ENCODE measurements at regions not wholly inside any gene's neighbourhood (a gene's known extent, or its start where the extent isn't known, plus 50 kb on each side); places are given as distances from the start of the nearest gene placed in this dataset.

DNA sequence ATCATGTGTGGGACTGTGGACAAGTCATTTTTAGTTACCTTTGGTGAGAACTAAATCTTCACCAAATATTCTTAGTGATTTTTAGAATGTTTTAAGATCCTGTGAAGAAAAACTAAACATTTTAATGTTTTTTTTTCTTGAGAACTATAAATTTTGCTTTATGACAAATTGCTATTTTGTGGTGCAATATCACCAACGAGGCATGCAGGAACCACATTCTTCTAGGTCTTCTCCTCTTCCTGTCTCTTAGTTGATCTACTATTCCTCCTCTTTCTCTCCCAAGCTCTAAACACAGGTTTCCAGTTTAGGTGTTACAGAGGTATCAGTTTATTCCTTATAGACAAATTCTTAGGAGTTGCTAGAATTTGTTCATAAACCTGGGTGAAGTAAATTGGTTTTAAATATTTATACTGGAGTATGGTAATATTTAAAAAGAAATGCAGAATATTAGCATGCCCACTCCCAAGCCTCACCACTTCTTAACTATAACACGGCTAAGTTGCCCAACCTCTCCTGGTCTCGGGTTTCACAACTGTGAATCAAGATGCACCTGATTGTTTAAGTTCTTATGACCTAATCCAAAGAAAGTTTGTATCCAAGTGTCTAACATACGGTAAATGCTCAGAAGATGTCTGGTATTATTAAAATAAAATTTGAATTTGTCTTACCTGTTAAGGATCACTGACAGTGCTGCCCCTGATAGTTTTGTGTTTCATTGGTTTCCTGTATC lies 56.5 kb upstream of the CLNK start:
- TF ChIP-seq, protein P1, sequence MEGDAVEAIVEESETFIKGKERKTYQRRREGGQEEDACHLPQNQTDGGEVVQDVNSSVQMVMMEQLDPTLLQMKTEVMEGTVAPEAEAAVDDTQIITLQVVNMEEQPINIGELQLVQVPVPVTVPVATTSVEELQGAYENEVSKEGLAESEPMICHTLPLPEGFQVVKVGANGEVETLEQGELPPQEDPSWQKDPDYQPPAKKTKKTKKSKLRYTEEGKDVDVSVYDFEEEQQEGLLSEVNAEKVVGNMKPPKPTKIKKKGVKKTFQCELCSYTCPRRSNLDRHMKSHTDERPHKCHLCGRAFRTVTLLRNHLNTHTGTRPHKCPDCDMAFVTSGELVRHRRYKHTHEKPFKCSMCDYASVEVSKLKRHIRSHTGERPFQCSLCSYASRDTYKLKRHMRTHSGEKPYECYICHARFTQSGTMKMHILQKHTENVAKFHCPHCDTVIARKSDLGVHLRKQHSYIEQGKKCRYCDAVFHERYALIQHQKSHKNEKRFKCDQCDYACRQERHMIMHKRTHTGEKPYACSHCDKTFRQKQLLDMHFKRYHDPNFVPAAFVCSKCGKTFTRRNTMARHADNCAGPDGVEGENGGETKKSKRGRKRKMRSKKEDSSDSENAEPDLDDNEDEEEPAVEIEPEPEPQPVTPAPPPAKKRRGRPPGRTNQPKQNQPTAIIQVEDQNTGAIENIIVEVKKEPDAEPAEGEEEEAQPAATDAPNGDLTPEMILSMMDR (conservative IDR thresholded peaks at IDR 0.05): no peak
- TF ChIP-seq EZH2 (IDR thresholded peaks at IDR 0.05; ENCODE audit: low read depth): no peak
